Kasumi-1 (cell line): ENCODE measurements at regions not wholly inside any gene's neighbourhood (a gene's known extent, or its start where the extent isn't known, plus 50 kb on each side); places are given as distances from the start of the nearest gene placed in this dataset.

Experiments used
- DNase-seq, 2 experiments: peaks; one replicate each; lab custom pipeline; 2025; lab: John Stamatoyannopoulos, UW

GRCh38 chr1:79613046-79613445, 606.5 kb upstream of the ADGRL4 start:
- DNase-seq, result no peak

DNA sequence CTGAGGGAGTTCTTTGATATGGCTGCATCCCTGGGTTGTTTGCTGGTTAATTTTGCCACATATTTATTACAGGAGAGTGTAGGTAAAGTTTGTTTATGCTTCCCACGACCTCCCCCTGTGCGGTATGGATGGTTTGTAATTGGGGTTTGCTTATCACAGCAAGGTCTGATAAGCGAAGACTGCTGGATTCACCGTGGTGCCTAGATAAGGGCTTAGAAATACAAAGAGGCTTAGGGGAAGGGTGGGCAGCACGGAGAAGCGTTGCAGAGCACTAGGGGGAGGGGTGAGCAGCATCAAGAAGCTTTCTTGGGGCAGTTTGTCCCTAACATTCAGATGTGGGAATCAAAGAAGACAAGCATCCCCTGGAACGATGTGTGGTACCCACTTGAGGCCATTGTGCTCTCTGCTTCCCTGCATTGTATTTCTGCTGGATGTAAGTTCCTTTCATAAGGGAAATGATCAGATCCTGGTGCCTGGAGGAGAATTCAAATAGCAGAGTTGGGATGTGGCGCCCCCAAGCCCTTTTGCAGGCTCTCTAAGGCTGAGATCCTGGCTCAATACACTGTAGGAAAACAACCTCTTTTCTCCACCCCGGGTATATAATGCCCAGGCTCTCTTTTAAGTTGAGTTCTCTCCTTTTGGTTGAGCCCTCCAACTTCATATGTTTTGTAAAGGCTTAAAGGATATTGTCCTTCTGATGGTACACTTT, 598.1 kb upstream of the ADGRL4 start:
- no peak for DNase-seq

DNA sequence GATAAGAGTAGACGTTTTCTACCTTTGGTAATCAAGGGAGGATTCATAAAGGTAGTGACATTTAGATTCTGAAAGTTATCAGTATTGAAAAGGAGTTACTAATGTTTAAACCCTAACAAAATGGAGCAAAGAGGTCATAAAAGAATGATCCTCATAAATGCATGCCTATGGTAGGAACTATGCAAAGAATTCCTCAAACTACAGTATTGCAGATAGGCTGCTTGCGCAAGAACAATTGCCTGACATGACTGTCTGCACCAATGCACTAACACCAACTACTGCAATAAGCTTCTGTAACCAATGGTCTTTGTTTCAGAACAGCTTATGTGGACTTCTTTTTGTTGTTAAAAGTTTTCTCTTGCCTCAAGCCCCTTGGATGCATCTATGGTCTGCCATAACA, 597.3 kb upstream of the ADGRL4 start:
- no peak for DNase-seq

GRCh38 chr1:79599257-79599656, 592.7 kb upstream of the ADGRL4 start:
- DNase-seq, result no peak

DNA sequence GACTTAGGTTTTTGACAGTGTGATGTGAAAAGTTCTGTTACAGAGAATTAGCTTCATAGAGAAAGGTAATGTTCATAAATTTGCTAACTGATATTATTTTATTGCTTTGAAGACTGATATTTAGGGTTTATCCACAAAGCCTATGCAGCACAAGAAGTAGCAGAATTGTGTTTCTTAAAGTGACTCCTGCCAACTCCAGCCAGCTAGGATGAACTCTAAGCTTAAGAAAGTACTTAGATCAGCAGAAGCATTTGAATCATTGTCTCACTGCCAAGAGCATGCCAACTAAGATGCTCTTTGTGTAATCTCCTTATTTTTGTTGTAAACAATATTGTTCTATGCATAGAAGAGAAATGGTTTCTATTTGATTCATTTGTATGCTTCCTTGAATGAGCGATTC, 589.4 kb upstream of the ADGRL4 start:
- DNase-seq, result no peak

- DNase-seq, result no peak
These were observed 587.7 kb upstream of the ADGRL4 start for GRCh38 chr1:79594121-79594698.

GRCh38 chr1:79592707-79593106, 586.2 kb upstream of the ADGRL4 start:
- no peak for DNase-seq

GRCh38 chr1:79588719-79589118, 582.2 kb upstream of the ADGRL4 start:
- no peak for DNase-seq

DNA sequence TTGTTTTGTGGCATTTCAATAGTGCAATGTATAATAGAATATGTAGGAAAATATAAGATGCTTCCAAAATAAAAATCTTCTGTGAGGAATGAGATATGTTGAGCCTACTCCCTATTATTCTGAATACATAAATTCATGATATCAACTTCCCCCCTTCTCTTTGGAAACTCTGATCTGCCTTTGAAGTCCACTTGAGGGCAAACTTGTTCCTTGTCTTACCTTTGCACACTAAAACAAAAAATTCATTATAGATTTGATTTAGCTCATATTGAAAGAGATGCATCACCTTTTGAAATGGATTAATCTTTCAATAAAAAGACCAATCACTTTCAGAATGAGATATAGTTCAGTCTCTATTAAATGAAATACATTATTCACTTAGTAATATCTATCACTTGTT, 580.7 kb upstream of the ADGRL4 start:
- DNase-seq, result no peak

GRCh38 chr1:79585801-79586200, 579.3 kb upstream of the ADGRL4 start:
- no peak for DNase-seq

DNA sequence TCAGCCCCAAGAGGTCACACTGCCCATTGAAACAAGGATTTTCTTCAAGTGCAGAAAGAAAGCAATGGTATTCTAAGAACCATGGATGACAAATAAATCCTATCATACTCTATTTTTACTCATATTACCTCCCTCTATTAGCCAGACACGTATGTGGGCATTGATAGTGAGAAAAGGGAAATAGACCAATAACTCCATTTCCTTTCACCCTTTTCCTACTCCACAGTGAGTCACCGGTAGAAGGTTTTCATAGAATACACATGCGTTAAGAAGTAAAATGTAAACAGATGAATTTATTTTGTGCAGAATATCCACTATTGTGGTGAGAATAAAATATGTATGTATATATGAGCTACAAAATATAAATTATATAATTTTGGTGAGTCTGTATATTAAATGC, 568.9 kb upstream of the ADGRL4 start:
- peak; percentile 5 to 32 for DNase-seq

GRCh38 chr1:79568411-79568810, 561.9 kb upstream of the ADGRL4 start:
- DNase-seq, result no peak

- DNase-seq, result no peak
These were observed 555.0 kb upstream of the ADGRL4 start for GRCh38 chr1:79561521-79561978.

DNA sequence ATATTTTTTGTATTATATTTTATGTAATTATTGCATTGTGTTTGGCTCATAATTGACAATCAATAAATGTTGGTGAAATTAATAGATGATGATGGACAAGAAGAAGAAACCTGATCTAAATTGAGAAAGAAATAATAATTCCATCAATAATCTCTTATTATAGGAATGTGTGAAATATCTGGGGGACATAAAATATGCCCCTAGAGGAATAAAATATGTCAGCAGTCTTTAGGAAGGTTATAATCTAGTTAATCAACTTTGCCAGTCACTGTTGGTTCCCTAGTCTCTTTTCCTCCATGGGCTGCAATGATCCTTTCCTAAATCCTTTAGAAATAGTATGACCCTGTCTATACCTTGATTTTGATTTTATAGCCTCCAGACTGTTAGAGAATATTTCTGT, 549.7 kb upstream of the ADGRL4 start:
- peak in 1 of 2 experiments; percentile 24 for DNase-seq

DNA sequence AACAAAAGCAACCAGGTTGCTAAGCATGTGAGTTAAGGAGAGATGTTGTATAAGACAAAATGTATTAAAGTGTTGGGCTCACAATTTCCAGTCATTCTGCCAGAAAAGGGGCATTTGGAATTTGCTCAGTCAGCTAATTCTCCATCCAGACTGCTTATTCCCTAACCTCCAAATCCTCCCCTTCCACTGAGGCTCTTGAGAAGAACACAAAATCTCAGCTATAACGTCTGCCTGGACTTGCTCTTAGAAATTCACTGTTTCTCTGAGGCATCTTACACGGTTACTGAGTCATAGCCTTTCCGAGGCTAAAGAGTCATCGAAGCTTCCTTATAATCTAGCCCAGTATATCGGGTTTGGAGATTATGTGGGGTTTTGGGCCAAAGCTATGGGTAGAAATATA, 548.2 kb upstream of the ADGRL4 start:
- DNase-seq, result no peak

DNA sequence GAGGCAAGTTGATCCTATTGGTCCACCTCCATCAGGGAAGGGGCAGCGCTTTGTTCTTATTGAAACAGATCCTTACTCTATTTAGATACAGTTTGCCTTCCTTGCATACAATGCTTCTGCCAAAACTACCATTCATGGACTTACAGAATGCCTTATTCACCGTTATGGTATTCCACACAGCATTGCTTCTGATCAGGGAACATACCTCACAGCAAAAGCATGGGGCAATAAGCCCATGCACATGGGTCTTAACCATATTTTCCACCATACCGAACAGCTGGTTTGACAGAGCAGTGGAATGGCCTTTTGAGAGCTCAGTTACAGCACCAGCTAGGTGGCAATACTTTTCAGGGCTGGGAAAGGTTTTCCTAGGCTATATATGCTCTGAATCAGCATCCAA, 544.8 kb upstream of the ADGRL4 start:
- DNase-seq, result no peak

DNA sequence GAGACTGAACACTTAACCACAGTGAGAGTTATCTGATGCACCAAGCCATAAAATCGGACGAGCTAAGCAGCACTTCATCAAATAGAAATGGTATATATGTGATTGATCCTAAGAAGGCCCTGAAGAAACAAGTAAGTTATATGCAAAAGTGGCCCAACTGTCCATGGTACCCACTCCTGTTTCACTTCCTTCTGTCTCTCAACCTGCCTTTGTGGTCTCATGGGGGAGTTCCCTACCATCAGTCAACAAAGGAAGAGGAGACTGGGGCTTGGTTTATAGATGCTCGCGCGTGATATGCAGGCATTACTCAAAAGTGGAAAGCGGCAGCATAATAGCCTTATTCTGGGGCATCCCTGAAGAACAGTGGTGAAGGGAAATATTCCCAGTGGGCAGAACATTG, 543.9 kb upstream of the ADGRL4 start:
- no peak for DNase-seq

DNA sequence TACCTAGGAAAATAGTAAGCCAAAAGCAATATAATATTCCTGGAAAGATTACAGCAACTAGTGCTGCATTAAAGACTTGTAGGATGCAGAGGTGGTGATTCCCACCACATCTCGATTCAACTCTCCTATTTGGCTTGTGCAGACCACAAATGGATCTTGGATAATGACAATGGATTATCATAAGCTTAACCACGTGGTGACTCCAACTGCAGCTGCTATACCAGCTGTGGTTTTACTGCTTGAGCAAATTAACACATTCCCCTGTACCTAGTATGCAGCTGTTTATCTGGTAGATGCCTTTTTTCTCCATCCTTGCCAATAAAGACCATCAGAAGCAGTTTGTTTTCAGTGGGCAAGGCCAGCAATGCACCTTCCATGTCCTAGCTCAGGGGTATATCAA, 542.7 kb upstream of the ADGRL4 start:
- no peak for DNase-seq

GRCh38 chr1:79547514-79547913, 541.0 kb upstream of the ADGRL4 start:
- DNase-seq, result no peak

DNA sequence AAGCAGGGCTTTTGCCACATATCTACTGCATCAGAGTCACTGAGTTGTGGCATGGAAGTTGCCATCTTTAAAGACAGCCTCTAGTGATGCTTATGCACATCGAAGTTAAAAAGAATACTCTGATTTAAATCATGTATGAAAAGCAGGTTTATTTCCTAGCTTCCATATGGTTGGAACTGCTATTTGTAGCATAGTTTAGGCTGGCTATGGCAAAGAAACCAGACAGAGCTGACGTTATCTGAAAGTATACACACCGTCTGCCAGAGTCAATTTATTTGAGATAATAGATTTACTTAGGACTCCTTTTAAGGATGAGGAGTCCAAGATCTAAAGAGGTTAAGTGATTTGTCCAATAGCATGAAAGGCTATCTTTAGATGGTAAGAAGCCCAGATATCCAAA, 536.9 kb upstream of the ADGRL4 start:
- no peak for DNase-seq

- no peak for DNase-seq
These were observed 532.5 kb upstream of the ADGRL4 start for GRCh38 chr1:79539001-79539400.

GRCh38 chr1:79532555-79532954, 526.0 kb upstream of the ADGRL4 start:
- DNase-seq, result no peak

DNA sequence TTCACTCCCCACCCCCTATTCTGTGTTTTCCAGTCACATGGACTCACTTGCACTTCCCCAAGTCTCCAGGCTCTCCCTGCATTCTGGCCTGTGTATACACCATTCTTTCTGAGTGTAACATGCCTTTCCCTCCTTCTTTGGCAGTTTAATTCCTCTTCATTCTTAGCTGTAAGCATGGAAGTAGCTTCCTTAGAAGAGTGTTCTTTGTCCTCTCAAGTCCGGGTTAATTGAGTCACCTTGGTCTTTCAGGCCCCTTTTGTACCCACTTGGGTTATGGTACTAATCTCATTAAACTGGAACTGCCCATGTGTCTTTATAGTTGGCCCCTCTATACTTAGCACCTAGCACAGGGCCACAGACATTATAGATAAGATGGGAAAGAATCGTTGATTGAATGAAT, 525.3 kb upstream of the ADGRL4 start:
- no peak for DNase-seq

DNA sequence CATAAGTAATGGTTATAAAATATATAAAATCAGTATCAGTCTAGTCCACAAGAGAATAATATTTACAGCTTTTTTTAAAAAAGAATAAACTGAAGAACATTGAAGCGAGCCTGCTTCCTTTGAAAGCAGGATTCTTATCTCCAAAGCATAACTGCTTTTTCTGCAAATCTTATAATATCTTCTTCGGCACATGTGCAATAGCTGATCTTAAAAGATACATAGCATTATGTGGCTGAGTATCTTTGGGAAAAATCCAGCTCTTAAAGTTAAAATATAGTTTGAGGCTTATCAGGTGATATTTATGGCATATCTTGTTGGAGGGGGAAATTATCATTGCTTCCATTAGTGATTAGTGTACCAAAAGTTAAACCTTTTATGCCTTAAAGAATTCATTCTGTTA, 523.9 kb upstream of the ADGRL4 start:
- no peak for DNase-seq
